ENCODE measurements at regions not wholly inside any gene's neighbourhood (a gene's known extent, or its start where the extent isn't known, plus 50 kb on each side); places are given as distances from the start of the nearest gene placed in this dataset.

- no peak for DNase-seq
Measured at GRCh38 chr2:224210286-224211180, 171.4 kb upstream of the SERPINE2 start.

GRCh38 chr2:224209555-224210285 is 170.6 kb upstream of the SERPINE2 start:
- DNase-seq, result no peak

- no peak for DNase-seq
Measured at GRCh38 chr2:224208443-224208842, 169.4 kb upstream of the SERPINE2 start.

GRCh38 chr2:224208007-224208406 is 168.9 kb upstream of the SERPINE2 start:
- DNase-seq, result no peak

GRCh38 chr2:224206816-224207215 is 167.7 kb upstream of the SERPINE2 start:
- DNase-seq, result no peak

GRCh38 chr2:224202281-224202865 is 163.3 kb upstream of the SERPINE2 start:
- no peak for DNase-seq

- no peak for DNase-seq
Measured at GRCh38 chr2:224198436-224198835, 159.3 kb upstream of the SERPINE2 start.

- DNase-seq, result no peak
Measured at GRCh38 chr2:224196810-224197209, 157.7 kb upstream of the SERPINE2 start.

- no peak for DNase-seq
Measured at GRCh38 chr2:224195925-224196571, 157.0 kb upstream of the SERPINE2 start.

- no peak for DNase-seq
Measured at GRCh38 chr2:224194161-224194560, 155.1 kb upstream of the SERPINE2 start.

GRCh38 chr2:224191465-224191864 is 152.4 kb upstream of the SERPINE2 start:
- DNase-seq, result no peak

GRCh38 chr2:224190936-224191270 is 151.8 kb upstream of the SERPINE2 start:
- no peak for DNase-seq

GRCh38 chr2:224190234-224190935 is 151.3 kb upstream of the SERPINE2 start:
- no peak for DNase-seq

GRCh38 chr2:224187220-224187619 is 148.1 kb upstream of the SERPINE2 start:
- no peak for DNase-seq

GRCh38 chr2:224185023-224185601 is 146.0 kb upstream of the SERPINE2 start:
- no peak for DNase-seq

- DNase-seq, result no peak
Measured at GRCh38 chr2:224183086-224183485, 144.0 kb upstream of the SERPINE2 start.

GRCh38 chr2:224182498-224182897 is 143.4 kb upstream of the SERPINE2 start:
- DNase-seq, result no peak

GRCh38 chr2:224181534-224182155 is 142.6 kb upstream of the SERPINE2 start:
- DNase-seq, result no peak

- no peak for DNase-seq
Measured at GRCh38 chr2:224180810-224181209, 141.7 kb upstream of the SERPINE2 start.

- no peak for DNase-seq
Measured at GRCh38 chr2:224178056-224178455, 139.0 kb upstream of the SERPINE2 start.

- no peak for DNase-seq
Measured at GRCh38 chr2:224175538-224175937, 136.5 kb upstream of the SERPINE2 start.

- DNase-seq, result no peak
Measured at GRCh38 chr2:224174990-224175389, 135.9 kb upstream of the SERPINE2 start.
